ENCODE measurements at regions not wholly inside any gene's neighbourhood (a gene's known extent, or its start where the extent isn't known, plus 50 kb on each side); places are given as distances from the start of the nearest gene placed in this dataset.
"Not testable (repeated sequence)": the region's sequence is repeated elsewhere in the genome, so short reads cannot be mapped to it uniquely, and the experiment has no call there.

GRCh38 chr3:170711786-170712185, 125.9 kb upstream of the SLC7A14 start:
- DNase-seq (ENCODE audit: low read depth in 2 of 3, low spot score in 1 of 3): no peak

DNA sequence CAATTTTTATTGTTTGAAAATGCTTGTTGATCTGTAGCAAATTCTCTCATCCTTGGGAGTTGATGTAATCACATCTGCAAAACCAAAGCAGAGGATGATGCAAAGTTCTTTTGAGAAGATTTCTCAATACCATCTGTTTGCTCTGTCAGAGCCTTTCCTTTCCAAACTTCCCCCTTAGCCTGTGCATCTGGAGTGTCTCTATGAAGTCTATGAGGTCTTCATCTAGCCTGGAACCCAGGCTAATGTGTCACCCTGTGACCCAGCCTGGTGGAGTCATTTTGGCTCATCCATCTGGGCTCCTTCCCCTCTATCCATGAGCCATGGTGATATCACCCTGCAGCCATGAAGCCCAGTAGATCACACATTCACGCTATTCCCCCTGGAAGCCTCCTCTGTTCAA, 123.2 kb upstream of the SLC7A14 start:
- DNase-seq (ENCODE audit: low read depth in 2 of 3, low spot score in 1 of 3): no peak

GRCh38 chr3:170707899-170708298, 122.0 kb upstream of the SLC7A14 start:
- DNase-seq (ENCODE audit: low read depth in 2 of 3, low spot score in 1 of 3): no peak

DNA sequence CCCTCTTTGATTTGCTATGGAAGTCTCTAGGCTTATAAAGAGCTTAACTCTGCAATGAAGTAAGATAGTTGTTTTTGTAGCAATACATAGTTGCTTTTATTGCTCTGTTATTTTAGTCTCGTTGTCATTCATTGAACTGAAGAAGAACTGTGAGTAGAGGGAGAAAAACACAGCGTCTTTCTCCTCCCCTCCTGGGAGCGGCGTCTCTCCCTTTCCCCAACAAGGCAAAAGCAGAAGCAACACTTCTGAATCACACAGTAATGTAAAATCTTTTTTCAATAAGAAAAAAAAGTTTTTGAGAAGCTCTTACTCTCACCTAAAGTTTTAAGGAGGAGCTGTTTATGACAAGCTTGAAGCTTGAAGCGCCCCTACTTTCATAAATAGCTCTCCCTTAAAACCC, 119.3 kb upstream of the SLC7A14 start:
- no peak for DNase-seq (ENCODE audit: low read depth in 2 of 3, low spot score in 1 of 3)

DNA sequence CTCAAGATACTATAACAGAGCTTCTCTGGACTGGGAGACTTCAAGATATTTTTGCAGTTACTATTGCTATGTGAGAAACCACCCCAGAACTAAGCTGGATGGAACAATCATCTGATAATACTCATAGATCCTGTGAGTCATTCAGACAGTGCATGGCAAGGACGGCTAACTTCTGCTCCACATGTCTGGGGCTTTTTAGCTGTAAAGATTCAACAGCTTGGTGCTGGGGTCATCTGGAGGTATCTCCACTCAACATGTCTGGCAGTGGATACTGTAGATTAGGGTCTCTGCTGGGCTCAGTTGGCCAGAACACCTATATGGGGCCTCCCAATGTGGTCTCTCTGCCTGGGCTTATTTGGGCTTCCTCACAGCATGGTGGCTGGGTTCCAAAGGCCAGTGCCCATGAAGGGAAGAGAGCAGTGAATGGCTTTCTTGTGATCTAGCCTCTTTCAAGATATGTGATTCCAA, 117.3 kb upstream of the SLC7A14 start:
- DNase-seq (ENCODE audit: low read depth in 2 of 3, low spot score in 1 of 3): no peak

DNA sequence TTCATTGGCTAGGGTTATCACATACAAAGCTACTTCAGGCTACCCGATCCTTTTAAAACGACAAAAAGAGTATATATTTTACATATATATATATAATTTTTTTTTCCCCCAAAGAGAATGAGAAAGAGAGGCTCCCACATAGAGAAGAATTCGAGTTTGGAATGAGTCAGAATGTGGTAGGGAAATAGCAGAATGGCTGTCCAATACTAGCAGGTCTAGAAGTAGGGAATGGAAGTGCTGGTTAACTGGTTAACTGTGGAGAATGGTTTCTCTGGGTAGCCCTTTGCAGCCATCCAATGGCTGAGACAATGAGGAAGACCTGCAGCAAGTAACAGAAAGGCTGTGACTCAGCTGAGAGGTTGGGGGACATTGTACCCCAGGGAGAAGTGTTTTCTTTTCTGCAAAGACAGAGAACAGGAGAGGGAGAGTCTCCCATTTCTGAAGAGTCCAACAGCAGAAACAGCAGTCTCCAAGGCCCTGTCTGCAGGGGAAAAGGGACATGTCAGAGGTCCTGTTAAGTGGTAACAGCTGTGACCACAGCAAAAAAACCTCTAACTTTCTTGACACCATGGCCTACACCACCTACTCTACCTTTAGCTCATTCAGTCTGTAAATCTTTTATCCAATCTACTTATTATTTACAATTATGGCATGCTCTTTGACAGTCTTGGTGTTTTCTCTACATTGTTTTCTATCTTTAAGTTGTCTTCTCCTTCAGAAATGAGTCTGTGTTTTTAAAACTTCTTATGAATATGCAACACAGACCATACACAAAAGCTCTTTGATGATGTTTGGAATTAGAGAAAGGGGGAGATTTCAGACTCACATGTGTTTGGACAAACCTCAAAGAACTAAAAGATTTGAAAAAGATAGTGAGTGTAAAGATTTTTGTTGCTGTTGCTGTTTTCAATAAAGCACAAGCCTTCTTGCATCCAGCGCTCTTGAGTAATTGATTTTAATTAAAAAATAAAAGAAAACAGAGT, 116.1 kb upstream of the SLC7A14 start:
- no peak for DNase-seq (ENCODE audit: low read depth in 2 of 3, low spot score in 1 of 3)

- DNase-seq (ENCODE audit: low read depth in 2 of 3, low spot score in 1 of 3): no peak
Observed at GRCh38 chr3:170700054-170700404, 114.2 kb upstream of the SLC7A14 start.

- DNase-seq (ENCODE audit: low read depth in 2 of 3, low spot score in 1 of 3): no peak
Observed at GRCh38 chr3:170699158-170700053, 113.5 kb upstream of the SLC7A14 start.

DNA sequence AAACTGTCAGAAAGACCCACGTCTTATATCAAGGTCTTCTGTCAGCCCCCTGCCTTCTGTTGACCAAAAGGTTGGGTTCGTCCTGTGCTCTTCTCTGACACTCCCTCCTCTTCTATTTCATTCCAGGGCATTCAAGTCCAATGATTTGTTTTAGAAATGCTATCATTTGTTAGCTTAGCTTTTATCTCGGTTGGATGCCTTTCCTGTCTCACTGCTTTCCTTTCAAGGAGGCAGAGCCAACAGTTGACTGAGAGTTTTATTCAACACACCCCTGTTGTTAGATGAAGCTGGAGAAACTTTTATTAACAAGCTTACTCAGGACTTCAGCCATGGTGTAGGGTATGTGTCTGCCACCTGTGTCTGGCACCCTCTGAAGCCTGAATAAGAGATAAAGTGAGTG, 112.0 kb upstream of the SLC7A14 start:
- no peak for DNase-seq (ENCODE audit: low read depth in 2 of 3, low spot score in 1 of 3)

- DNase-seq (ENCODE audit: low read depth in 2 of 3, low spot score in 1 of 3): no peak
Observed at GRCh38 chr3:170697131-170697530, 111.3 kb upstream of the SLC7A14 start.

- no peak for DNase-seq (ENCODE audit: low read depth in 2 of 3, low spot score in 1 of 3)
Observed at GRCh38 chr3:170695486-170696064, 109.7 kb upstream of the SLC7A14 start.

DNA sequence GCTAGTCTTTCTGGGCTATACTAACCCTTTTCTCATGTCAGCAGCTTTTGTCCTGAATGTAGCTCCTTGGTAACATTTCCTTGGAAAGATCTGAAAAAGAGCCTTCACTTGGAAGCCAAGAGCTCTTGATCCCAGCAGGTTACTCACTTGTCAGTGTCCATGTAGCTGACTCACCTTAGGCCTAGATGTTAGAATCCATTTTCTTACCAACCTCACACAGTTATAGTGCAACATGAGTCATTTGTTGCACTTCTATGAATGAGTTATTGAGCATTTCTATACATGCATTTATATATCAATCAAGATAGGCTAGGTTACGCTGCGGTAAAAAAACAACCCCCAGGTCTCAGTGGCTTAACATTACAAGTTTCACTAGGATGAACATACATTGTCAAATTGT, 106.8 kb upstream of the SLC7A14 start:
- no peak for DNase-seq (ENCODE audit: low read depth in 2 of 3, low spot score in 1 of 3)

- DNase-seq (ENCODE audit: low read depth in 2 of 3, low spot score in 1 of 3): no peak
Observed at GRCh38 chr3:170690661-170690981, 104.7 kb upstream of the SLC7A14 start.

- DNase-seq (ENCODE audit: low read depth in 2 of 3, low spot score in 1 of 3): peak; percentile 8 to 45 (median 32)
Observed at GRCh38 chr3:170689893-170690660, 104.2 kb upstream of the SLC7A14 start.

DNA sequence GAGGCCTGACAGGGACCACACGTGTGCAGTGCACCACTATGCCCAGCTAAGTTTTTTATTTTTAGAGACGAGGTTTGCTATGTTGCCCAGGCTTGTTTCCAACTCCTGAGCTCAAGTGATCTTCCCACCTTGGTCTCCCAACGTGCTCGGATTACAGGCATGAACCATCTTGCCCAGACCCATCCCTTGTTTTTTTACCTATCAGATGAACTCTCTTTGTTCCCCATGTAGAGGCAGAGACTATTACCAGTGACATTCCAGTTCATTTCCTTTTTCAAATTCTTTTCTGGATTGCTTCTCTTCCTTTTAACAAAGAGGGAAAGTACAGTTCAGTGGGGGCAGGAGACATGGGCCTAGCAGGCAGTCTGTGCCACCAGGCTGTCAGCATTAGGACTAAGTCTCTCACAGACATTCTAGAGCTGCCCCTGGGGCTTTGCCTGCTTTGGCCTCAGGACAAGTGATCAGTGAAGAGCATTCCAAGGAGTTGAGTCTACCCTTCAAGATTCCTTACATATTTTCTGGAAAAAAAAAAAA, 103.5 kb upstream of the SLC7A14 start:
- no peak for DNase-seq (ENCODE audit: low read depth in 2 of 3, low spot score in 1 of 3)

DNA sequence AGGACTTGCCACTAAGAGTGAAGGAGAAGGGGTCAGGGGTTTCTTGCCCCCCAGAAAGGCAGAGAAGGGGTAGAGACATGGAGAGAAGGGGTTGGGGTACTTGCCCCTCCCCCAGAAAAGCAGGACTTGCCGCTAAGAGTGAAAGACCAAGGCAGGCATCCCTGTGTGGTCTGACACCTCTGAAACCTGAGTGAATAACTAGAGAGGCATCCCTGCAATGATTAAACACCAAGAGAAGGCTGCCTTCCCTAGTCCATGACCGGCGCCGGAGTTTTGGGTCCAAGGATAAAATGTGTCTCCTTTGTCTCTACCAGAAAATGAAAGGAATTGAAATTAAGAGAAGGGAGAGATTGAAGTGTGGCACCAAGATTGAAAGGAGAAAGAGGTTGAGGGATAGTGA, 102.3 kb upstream of the SLC7A14 start:
- DNase-seq (ENCODE audit: low read depth in 2 of 3, low spot score in 1 of 3): not testable (repeated sequence)

DNA sequence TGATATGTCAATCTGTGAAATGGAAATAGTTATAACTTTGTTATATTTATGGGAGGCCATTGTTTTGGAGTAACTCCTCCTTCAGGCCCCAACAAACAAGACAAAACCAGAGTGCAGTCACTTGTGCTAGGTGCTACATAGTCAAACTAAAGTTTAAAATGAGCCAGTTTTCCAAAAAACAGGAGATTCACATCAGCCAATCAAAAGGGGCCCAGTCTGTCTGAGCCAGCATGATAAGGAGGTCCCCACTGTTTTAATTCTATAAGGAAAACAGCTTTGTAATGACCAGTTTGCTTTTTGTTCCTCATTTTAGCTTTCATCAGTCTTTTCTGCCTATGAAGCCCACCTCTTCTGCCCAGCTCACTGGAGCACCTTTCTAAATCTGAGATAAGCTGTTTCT, 94.7 kb upstream of the SLC7A14 start:
- no peak for DNase-seq (ENCODE audit: low read depth in 2 of 3, low spot score in 1 of 3)

DNA sequence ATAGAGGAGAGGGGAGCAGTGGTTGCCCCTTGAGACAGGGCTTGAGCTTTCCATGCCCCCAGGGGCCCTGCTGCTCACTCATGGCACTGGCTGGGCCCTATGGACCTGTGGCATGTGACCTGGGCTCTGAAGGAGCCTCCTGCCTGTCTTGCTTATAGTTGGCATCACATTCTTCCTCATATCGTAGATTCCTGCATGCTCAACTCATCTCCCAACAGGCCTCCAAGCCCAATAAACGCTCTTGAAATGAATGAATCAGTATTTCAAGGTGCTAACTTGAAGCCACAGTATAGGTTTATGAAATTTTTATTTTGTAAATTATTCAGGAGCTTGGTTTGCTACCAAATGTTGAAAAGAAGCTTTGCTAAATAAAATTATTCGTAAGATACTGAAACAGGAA, 93.3 kb upstream of the SLC7A14 start:
- DNase-seq (ENCODE audit: low read depth in 2 of 3, low spot score in 1 of 3): no peak

DNA sequence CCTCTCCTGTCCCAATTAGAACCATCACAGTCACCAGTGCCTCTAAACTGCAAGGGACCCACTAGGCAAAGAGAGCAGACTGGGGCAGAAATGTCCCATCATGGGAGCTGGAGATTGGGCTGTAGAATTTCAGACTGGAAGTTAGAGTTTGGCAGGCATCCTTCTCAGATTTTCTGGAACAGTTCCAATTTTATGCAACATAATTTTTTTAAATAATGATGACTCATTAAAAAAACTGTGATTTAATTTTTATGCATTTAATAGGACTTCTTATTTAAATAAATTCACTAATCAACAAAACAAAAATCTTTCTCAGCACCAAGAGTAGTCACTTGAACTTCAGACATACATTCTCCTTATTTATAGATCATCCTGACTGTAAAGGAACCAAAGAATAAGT, 84.6 kb upstream of the SLC7A14 start:
- no peak for DNase-seq (ENCODE audit: low read depth in 2 of 3, low spot score in 1 of 3)

DNA sequence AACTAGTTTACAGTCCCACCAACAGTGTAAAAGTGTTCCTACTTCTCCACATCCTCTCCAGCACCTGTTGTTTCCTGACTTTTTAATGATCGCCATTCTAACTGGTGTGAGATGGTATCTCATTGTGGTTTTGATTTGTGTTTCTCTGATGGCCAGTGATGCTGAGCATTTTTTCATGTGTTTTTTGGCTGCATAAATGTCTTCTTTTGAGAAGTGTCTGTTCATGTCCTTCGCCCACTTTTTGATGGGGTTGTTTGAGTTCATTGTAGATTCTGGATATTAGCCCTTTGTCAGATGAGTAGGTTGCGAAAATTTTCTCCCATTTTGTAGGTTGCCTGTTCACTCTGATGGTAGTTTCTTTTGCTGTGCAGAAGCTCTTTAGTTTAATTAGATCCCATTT, 77.1 kb upstream of the SLC7A14 start:
- DNase-seq (ENCODE audit: low read depth in 2 of 3, low spot score in 1 of 3): not testable (repeated sequence)

DNA sequence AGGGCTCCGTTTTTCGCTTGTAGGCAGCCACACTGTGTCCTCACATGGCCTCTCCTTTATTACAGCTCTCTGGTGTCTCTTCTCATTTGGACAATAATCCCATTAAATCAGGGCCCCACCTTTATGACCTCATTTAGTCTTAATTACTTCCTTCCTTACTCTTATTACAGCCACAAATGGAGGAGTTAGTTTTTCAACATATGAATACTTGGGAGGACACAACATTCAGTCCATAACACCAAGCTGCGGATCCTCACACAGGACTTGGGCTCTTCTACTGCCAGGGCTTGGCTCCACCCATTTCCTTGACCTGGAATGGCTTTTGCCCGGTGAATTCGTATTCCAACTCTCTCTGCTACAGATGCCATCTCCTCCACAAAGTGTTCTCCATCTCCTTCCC, 74.3 kb upstream of the SLC7A14 start:
- DNase-seq (ENCODE audit: low read depth in 2 of 3, low spot score in 1 of 3): no peak

All from stimulated activated CD4-positive, alpha-beta T cell treated with anti-CD3 and anti-CD28 coated beads, Interleukin-12 subunit alpha, Interleukin-12 subunit beta, amount 100 ng/mL, for 48 hours (primary cell).